Endothelial cell of umbilical vein (primary cell): ENCODE measurements at regions not wholly inside any gene's neighbourhood (a gene's known extent, or its start where the extent isn't known, plus 50 kb on each side); places are given as distances from the start of the nearest gene placed in this dataset.

ENCODE experiments used
- BruUV-seq: library from RNA; stranded (reverse); fragments of 400-500 nt; replicated peaks from 2 replicates; lab custom pipeline; 2021; lab: Mats Ljungman, UMichigan
- CTCF ChIA-PET: fragments of 300-600, 350-600 bp; sonication (Branson Sonifier 250); formaldehyde crosslinking; loops from one replicate; lab custom pipeline; 2021; ENCODE audit warnings: antibody characterized with exemption, inconsistent platforms; lab: Charles Lee
- POLR2A ChIA-PET: fragments of 300-600, 350-600 bp; sonication (Branson Sonifier 250); formaldehyde crosslinking; loops from one replicate; lab custom pipeline; 2021; ENCODE audit warnings: antibody characterized with exemption, inconsistent platforms; lab: Charles Lee
- DNase-seq: peaks from one replicate; pipeline ENCODE4 v3.0.0-alpha.2; 2011; ENCODE audit warnings: low read depth, low spot score
- FAIRE-seq: peaks from 2 replicates; lab custom pipeline; 2011; peaks lifted over from hg19 to GRCh38; lab: Jason Lieb, UNC
- H2AFZ ChIP-seq: 2 replicates; pipeline ENCODE4 v1.6.0; 2012; ENCODE audit warnings: low read depth, low read length, control low read depth, inconsistent platforms
- H3K27ac ChIP-seq: 2 replicates; pipeline ENCODE4 v1.5.1; 2011; ENCODE audit warnings: low read depth, mild to moderate bottlenecking, control low read depth, low read length, moderate library complexity; ENCODE audit not compliant: insufficient read depth
- H3K27me3 ChIP-seq, 2 experiments: 2 replicates each; pipeline versions ENCODE4 v1.6.0 to v1.6.1; 2011; ENCODE audit warnings: low read length in 2 of 2, mixed read lengths in 1 of 2; ENCODE audit not compliant: control insufficient read depth in 2 of 2, insufficient read depth in 2 of 2
- H3K36me3 ChIP-seq, 2 experiments: 2 replicates in 1 of 2; 3 replicates in 1 of 2; pipeline ENCODE4 v1.5.1; 2011; ENCODE audit warnings: low read length in 2 of 2, mild to moderate bottlenecking in 1 of 2, moderate library complexity in 1 of 2; ENCODE audit not compliant: control insufficient read depth in 2 of 2, insufficient read depth in 2 of 2; ENCODE audit errors: extremely low read depth in 1 of 2
- H3K4me1 ChIP-seq: 3 replicates; pipeline ENCODE4 v1.5.1; 2011; ENCODE audit warnings: mild to moderate bottlenecking, low read length; ENCODE audit not compliant: control insufficient read depth, insufficient read depth; ENCODE audit errors: extremely low read depth
- H3K4me2 ChIP-seq: 2 replicates; pipeline ENCODE4 v1.6.1; 2011; ENCODE audit warnings: low read length, control low read depth, mixed read lengths; ENCODE audit not compliant: insufficient read depth
- H3K4me3 ChIP-seq, 3 experiments: fragments of 200-600 bp in 1 of 3; sonication (generic), shearing (Covaris generic) in 1 of 3; replicated peaks in 1 of 3; 2 replicates each; pipeline ENCODE4 v1.5.1; 2011 to 2016; ENCODE audit warnings: control low read depth in 3 of 3, low read length in 3 of 3, mild to moderate bottlenecking in 2 of 3, inconsistent platforms in 1 of 3, low read depth in 1 of 3, moderate library complexity in 1 of 3; ENCODE audit not compliant: insufficient read depth in 1 of 3
- H3K79me2 ChIP-seq: 2 replicates; pipeline ENCODE4 v1.6.0; 2012; ENCODE audit warnings: low read length, inconsistent platforms; ENCODE audit not compliant: control insufficient read depth, insufficient read depth
- H3K9ac ChIP-seq: replicated peaks from 2 replicates; pipeline ENCODE3; 2011; ENCODE audit warnings: low read length, control low read depth; ENCODE audit not compliant: insufficient read depth; ENCODE audit errors: extremely low read depth
- H3K9me1 ChIP-seq: replicated peaks from 3 replicates; pipeline ENCODE4 v1.6.0; 2011; ENCODE audit warnings: mild to moderate bottlenecking, low read length; ENCODE audit not compliant: control insufficient read depth, insufficient read depth; ENCODE audit errors: extremely low read depth
- H3K9me3 ChIP-seq: replicated peaks from 2 replicates; pipeline ENCODE4 v1.5.1; 2012; ENCODE audit warnings: low read length, inconsistent platforms; ENCODE audit not compliant: control insufficient read depth, insufficient read depth
- H4K20me1 ChIP-seq: replicated peaks from 2 replicates; pipeline ENCODE3; 2011; ENCODE audit warnings: mild to moderate bottlenecking, low read length; ENCODE audit not compliant: control insufficient read depth, insufficient read depth; ENCODE audit errors: extremely low read depth
- CTCF ChIP-seq, 2 donors: IDR thresholded peaks; 1 replicate in 1 of 2; 2 replicates in 1 of 2; pipeline ENCODE4 v1.5.1; 2011; ENCODE audit warnings: low read length in 2 of 2, mild to moderate bottlenecking in 2 of 2, moderate library complexity in 2 of 2, control low read depth in 1 of 2, inconsistent platforms in 1 of 2, low read depth in 1 of 2; ENCODE audit not compliant: insufficient read depth in 1 of 2; ENCODE audit errors: extremely low read depth in 1 of 2
- EZH2 ChIP-seq: IDR thresholded peaks from 2 replicates; pipeline ENCODE4 v1.6.1; 2012; ENCODE audit warnings: borderline replicate concordance, low read depth, mild to moderate bottlenecking, moderate library complexity, low read length, inconsistent platforms; ENCODE audit not compliant: severe bottlenecking
- FOS ChIP-seq: IDR thresholded peaks from 2 replicates; pipeline ENCODE4 v1.6.1; 2011; ENCODE audit warnings: mild to moderate bottlenecking, low read length, moderate library complexity, borderline replicate concordance; ENCODE audit not compliant: insufficient read depth
- GATA2 ChIP-seq: IDR thresholded peaks from 2 replicates; pipeline ENCODE4 v1.7.0; 2011; ENCODE audit warnings: low read depth, mild to moderate bottlenecking, moderate library complexity, mixed read lengths, low read length; ENCODE audit not compliant: insufficient read length, insufficient read depth
- MAX ChIP-seq: IDR thresholded peaks from 2 replicates; pipeline ENCODE4 v1.6.1; 2011; ENCODE audit not compliant: insufficient read depth, insufficient read length
- MYC ChIP-seq: IDR thresholded peaks from one replicate; pipeline ENCODE4 v1.6.1; 2011; ENCODE audit warnings: mild to moderate bottlenecking, low read depth, low read length
- POLR2A ChIP-seq: IDR thresholded peaks from 2 replicates; pipeline ENCODE4 v1.6.1; 2012; ENCODE audit warnings: low read depth, mild to moderate bottlenecking, control low read depth, low read length
- POLR2AphosphoS5 ChIP-seq: IDR thresholded peaks from 2 replicates; pipeline ENCODE4 v1.6.1; 2012; ENCODE audit warnings: low read depth, mild to moderate bottlenecking, control low read depth, low read length, moderate library complexity; ENCODE audit not compliant: insufficient read depth
- dilution Hi-C: fragments of 300-500 bp; cut with MboI; formaldehyde crosslinking; loops from one replicate; pipeline ENCODE4 v1.15.0; 2019; ENCODE audit warnings: low sequenced_read_pairs; ENCODE audit not compliant: extremely low pct_ligation_motif_present
- intact Hi-C: fragments of 100-400 bp; cut with micrococcal nuclease; formaldehyde crosslinking; loops from one replicate; pipeline ENCODE4 v1.10.0; 2022

GRCh38 chr12:100061814-100062213 lies 77.1 kb upstream of the ANKS1B start:
- intact Hi-C loops, result no loop called here
- no peak overlapping the region for H3K27ac ChIP-seq
- no peak overlapping the region for H3K9ac ChIP-seq
- TF ChIP-seq POLR2A, result no peak
- TF ChIP-seq MAX, result no peak
- no peak for TF ChIP-seq EZH2
- TF ChIP-seq POLR2AphosphoS5, result no peak
- TF ChIP-seq MYC, result no peak
- no peak for TF ChIP-seq CTCF (IDR thresholded peaks at IDR 0.05; ENCODE audit: extremely low read depth in 1 of 2, insufficient read depth in 1 of 2, low read depth in 1 of 2, low read length in 2 of 2)
- TF ChIP-seq GATA2, result no peak
- TF ChIP-seq FOS, result no peak
- no peaks in the 10 kb centered on the region for H3K27me3 ChIP-seq
- DNase-seq (no peak), FAIRE-seq (no peak)
- no peaks in the 10 kb centered on the region for H3K9me1 ChIP-seq
- ChIA-PET CTCF (no interaction called here), POLR2A (no interaction called here)
- H3K36me3 ChIP-seq, result no peaks in the 10 kb centered on the region
- dilution Hi-C loops, result no loop called here
- H3K9me3 ChIP-seq, result no peaks in the 10 kb centered on the region
- no peak overlapping the region for H3K4me3 ChIP-seq
- no peaks in the 10 kb centered on the region for H4K20me1 ChIP-seq
- no peaks in the 10 kb centered on the region for H3K79me2 ChIP-seq
- H2AFZ ChIP-seq, result no peak overlapping the region
- no TSS peak for BruUV-seq
- H3K4me2 ChIP-seq, result no peak overlapping the region
- H3K4me1 ChIP-seq, result peaks cover 14% of the 10 kb centered on the region
